ENCODE measurements at regions not wholly inside any gene's neighbourhood (a gene's known extent, or its start where the extent isn't known, plus 50 kb on each side); places are given as distances from the start of the nearest gene placed in this dataset.

GRCh38 chr11:112392904-112393303, 132.2 kb upstream of the PLET1 start:
- no peak for DNase-seq (ENCODE audit: low spot score)
- intact Hi-C loops (cut with DNase I), result no loop called here

- intact Hi-C loops (cut with DNase I), result no loop called here
- DNase-seq (ENCODE audit: low spot score), result no peak
Measured at GRCh38 chr11:112394304-112394703, 133.6 kb upstream of the PLET1 start.

GRCh38 chr11:112396076-112396475, 135.4 kb upstream of the PLET1 start:
- no peak for DNase-seq (ENCODE audit: low spot score)
- intact Hi-C loops (cut with DNase I), result no loop called here

GRCh38 chr11:112398798-112399478, 138.3 kb upstream of the PLET1 start:
- no peak for DNase-seq (ENCODE audit: low spot score)
- intact Hi-C loops (cut with DNase I), result no loop called here

- intact Hi-C loops (cut with DNase I), result no loop called here
- no peak for DNase-seq (ENCODE audit: low spot score)
Measured at GRCh38 chr11:112400476-112401014, 139.9 kb upstream of the PLET1 start.

- intact Hi-C loops (cut with DNase I), result no loop called here
- no peak for DNase-seq (ENCODE audit: low spot score)
Measured at GRCh38 chr11:112401036-112401769, 140.5 kb upstream of the PLET1 start.

GRCh38 chr11:112403432-112403831, 142.8 kb upstream of the PLET1 start:
- DNase-seq (ENCODE audit: low spot score), result no peak
- intact Hi-C loops (cut with DNase I), result no loop called here

- DNase-seq (ENCODE audit: low spot score), result no peak
- intact Hi-C loops (cut with DNase I), result no loop called here
Measured at GRCh38 chr11:112404112-112404511, 143.5 kb upstream of the PLET1 start.

- intact Hi-C loops (cut with DNase I), result no loop called here
- no peak for DNase-seq (ENCODE audit: low spot score)
Measured at GRCh38 chr11:112408517-112408916, 147.9 kb upstream of the PLET1 start.

GRCh38 chr11:112410325-112410724, 149.7 kb upstream of the PLET1 start:
- DNase-seq (ENCODE audit: low spot score), result no peak
- intact Hi-C loops (cut with DNase I), result no loop called here

- intact Hi-C loops (cut with DNase I), result no loop called here
- DNase-seq (ENCODE audit: low spot score), result no peak
Measured at GRCh38 chr11:112412383-112412782, 151.7 kb upstream of the PLET1 start.

- intact Hi-C loops (cut with DNase I), result no loop called here
Measured at GRCh38 chr11:112417339-112417738, 156.7 kb upstream of the PLET1 start.

GRCh38 chr11:112418438-112418837, 157.8 kb upstream of the PLET1 start:
- intact Hi-C loops (cut with DNase I), result no loop called here
- DNase-seq (ENCODE audit: low spot score), result no peak

More at GRCh38 chr11:112417339-112417738, 156.7 kb upstream of the PLET1 start:
- DNase-seq (ENCODE audit: low spot score), result no peak

- intact Hi-C loops (cut with DNase I), result no loop called here
- no peak for DNase-seq (ENCODE audit: low spot score)
Measured at GRCh38 chr11:112421879-112422278, 161.2 kb upstream of the PLET1 start.

GRCh38 chr11:112425121-112425520, 164.5 kb upstream of the PLET1 start:
- no peak for DNase-seq (ENCODE audit: low spot score)
- intact Hi-C loops (cut with DNase I), result no loop called here

- intact Hi-C loops (cut with DNase I), result no loop called here
- DNase-seq (ENCODE audit: low spot score), result no peak
Measured at GRCh38 chr11:112437096-112437495, 176.4 kb upstream of the PLET1 start.

- DNase-seq (ENCODE audit: low spot score), result no peak
- intact Hi-C loops (cut with DNase I), result no loop called here
Measured at GRCh38 chr11:112439614-112440013, 179.0 kb upstream of the PLET1 start.

- no peak for DNase-seq (ENCODE audit: low spot score)
- intact Hi-C loops (cut with DNase I), result no loop called here
Measured at GRCh38 chr11:112440518-112440917, 179.9 kb upstream of the PLET1 start.

GRCh38 chr11:112448168-112448567, 187.5 kb upstream of the PLET1 start:
- intact Hi-C loops (cut with DNase I), result no loop called here

GRCh38 chr11:112448806-112449205, 188.1 kb upstream of the PLET1 start:
- intact Hi-C loops (cut with DNase I), result no loop called here
- DNase-seq (ENCODE audit: low spot score), result no peak

More at GRCh38 chr11:112448168-112448567, 187.5 kb upstream of the PLET1 start:
- DNase-seq (ENCODE audit: low spot score), result no peak

- no peak for DNase-seq (ENCODE audit: low spot score)
- intact Hi-C loops (cut with DNase I), result no loop called here
Measured at GRCh38 chr11:112451250-112451649, 190.6 kb upstream of the PLET1 start.
